ENCODE measurements at regions not wholly inside any gene's neighbourhood (a gene's known extent, or its start where the extent isn't known, plus 50 kb on each side); places are given as distances from the start of the nearest gene placed in this dataset.

- TF ChIP-seq CTCF (IDR thresholded peaks at IDR 0.05), result no peak
- TF ChIP-seq POLR2AphosphoS5 (IDR thresholded peaks at IDR 0.05), result no peak
- TF ChIP-seq POLR2A (IDR thresholded peaks at IDR 0.05), result no peak
- no peak for TF ChIP-seq EP300 (IDR thresholded peaks at IDR 0.05)
Measured at GRCh38 chr9:109974143-109974917, 194.3 kb downstream of the PALM2AKAP2 start.
